Spleen (tissue), 7 donors: ENCODE measurements at regions not wholly inside any gene's neighbourhood (a gene's known extent, or its start where the extent isn't known, plus 50 kb on each side); places are given as distances from the start of the nearest gene placed in this dataset.
"Not testable (repeated sequence)": the region's sequence is repeated elsewhere in the genome, so short reads cannot be mapped to it uniquely, and the experiment has no call there.

Experiments used
- POLR2AphosphoS5 ChIP-seq, 3 donors: sonication (generic); formaldehyde crosslinking; IDR thresholded peaks; one replicate each; pipeline ENCODE4 v1.5.1; 2017; ENCODE audit warnings: antibody characterized with exemption in 3 of 3
- TF ChIP-seq, protein P1 (sequence below), 11 experiments: fragments of 200-600 bp in 7 of 11; fragments of 450-650 bp in 4 of 11; sonication (generic) in 4 of 11; IDR thresholded peaks in 8 of 11; conservative IDR thresholded peaks in 3 of 11; 1 replicate in 7 of 11; 2 replicates in 4 of 11; pipeline versions ENCODE4 v1.4.0 to v1.8.0; 2016 to 2021; ENCODE audit warnings: antibody characterized with exemption in 11 of 11, inconsistent platforms in 4 of 11, mild to moderate bottlenecking in 1 of 11
- donor health status: DM: no; HTN: no; CAD: no; lungs with moderate emphysema.
- donor health status: DM: no; HTN: no; CAD: no.
- donor health status: DM: no; HTN: no; CAD: no.

DNA sequence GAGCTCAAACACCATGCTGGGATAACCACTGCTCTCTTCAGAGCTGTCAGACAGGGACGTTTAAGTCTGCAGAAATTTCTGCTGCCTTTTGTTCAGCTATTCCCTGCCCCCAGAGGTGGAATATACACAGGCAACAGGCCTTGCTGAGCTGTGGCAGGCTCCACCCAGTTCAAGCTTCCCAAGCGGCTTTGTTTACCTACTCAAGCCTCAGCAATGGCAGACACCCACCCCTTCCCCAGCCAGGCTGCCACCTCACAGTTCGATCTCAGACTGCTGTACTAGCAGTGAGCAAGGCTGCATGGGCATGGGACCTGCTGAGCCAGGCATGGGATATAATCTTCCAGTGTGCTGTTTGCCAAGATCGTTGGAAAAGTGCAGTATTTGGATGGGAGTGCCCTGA lies 1220.5 kb downstream of the FLRT2 start:
- not testable (repeated sequence) for TF ChIP-seq POLR2AphosphoS5 (IDR thresholded peaks at IDR 0.05)
- TF ChIP-seq, protein P1, sequence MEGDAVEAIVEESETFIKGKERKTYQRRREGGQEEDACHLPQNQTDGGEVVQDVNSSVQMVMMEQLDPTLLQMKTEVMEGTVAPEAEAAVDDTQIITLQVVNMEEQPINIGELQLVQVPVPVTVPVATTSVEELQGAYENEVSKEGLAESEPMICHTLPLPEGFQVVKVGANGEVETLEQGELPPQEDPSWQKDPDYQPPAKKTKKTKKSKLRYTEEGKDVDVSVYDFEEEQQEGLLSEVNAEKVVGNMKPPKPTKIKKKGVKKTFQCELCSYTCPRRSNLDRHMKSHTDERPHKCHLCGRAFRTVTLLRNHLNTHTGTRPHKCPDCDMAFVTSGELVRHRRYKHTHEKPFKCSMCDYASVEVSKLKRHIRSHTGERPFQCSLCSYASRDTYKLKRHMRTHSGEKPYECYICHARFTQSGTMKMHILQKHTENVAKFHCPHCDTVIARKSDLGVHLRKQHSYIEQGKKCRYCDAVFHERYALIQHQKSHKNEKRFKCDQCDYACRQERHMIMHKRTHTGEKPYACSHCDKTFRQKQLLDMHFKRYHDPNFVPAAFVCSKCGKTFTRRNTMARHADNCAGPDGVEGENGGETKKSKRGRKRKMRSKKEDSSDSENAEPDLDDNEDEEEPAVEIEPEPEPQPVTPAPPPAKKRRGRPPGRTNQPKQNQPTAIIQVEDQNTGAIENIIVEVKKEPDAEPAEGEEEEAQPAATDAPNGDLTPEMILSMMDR (IDR thresholded peaks at IDR 0.05 in 8 of 11, conservative IDR thresholded peaks at IDR 0.05 in 3 of 11), result not testable (repeated sequence)
